GM12872 (cell line): ENCODE measurements at regions not wholly inside any gene's neighbourhood (a gene's known extent, or its start where the extent isn't known, plus 50 kb on each side); places are given as distances from the start of the nearest gene placed in this dataset.

Source experiments
- CTCF ChIP-seq: IDR thresholded peaks from 3 replicates; pipeline ENCODE4 v1.5.1; 2011; ENCODE audit warnings: low read depth, mild to moderate bottlenecking, low read length, moderate library complexity; ENCODE audit not compliant: insufficient read depth

GRCh38 chr4:38385093-38386004, 278.6 kb upstream of the KLF3 start:
- TF ChIP-seq CTCF: no peak

DNA sequence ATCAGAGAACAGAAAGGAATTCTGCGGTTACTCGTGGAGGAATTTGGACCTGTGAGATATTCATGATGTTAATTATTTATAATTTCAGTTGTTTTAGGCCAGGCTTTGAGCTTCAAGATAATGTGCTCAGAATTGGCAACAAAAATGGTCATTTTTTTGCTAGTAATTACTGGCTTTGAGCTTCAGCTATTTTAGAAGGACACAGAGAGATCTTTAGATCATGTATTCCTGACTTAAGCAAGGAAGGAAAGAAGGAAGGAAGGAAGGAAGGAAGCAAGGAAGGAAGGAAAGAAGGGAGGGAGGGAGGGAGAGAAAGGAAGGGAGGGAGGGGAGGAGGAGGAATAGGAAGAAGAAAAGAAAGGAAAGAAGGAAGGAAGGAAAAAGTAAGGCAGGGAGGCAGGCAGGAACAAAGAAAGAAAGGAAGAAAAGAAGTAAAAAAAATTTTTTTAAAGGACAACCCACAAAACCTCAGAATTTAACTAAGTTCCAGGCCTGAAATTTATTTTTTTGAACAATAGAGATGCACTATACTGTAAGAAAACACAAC, 277.9 kb upstream of the KLF3 start:
- no peak for TF ChIP-seq CTCF

DNA sequence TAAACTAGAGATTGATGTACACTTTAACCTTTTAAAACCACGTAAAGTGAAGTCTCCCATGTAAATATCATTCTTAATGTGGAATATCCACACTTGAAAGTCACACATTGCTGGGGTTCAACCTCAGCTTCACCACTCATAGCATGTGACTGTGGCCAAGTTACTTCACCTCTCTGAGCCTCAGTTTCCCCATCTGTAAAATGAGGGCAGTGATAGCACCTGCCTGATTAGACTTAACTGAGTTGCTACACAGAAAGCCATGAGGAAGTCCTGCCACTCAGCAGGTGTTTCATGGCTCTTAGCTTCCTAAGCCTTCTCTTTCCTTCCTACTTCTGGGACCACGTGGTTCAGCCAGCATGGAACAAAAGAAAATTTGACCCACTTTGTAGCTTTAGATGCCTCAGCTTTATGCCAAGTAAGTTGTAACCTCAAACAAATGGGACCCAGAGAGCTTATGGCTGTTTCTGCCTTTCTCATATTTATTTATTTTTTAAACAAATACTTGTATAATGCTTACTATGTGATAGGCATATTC, 277.3 kb upstream of the KLF3 start:
- TF ChIP-seq CTCF: no peak

GRCh38 chr4:38387348-38387747, 276.7 kb upstream of the KLF3 start:
- no peak for TF ChIP-seq CTCF

DNA sequence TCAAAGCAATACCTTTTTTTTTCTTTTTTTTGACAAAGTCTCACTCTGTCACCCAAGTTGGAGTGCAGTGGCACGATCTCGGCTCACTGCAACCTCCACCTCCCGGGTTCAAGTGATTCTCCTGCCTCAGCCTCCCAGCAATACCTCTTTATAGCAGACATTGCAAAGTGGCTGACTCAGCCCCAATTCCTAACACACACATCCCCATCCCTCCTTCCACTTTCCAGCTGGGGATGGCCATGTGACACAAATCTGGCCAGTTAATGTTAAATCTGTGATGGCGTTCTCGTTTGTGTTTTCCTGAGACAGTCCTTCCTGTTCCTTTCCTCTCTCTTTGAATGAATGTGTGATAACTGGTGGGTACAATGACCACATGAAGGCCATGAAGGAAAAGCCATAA, 276.2 kb upstream of the KLF3 start:
- no peak for TF ChIP-seq CTCF

GRCh38 chr4:38390969-38391545, 272.9 kb upstream of the KLF3 start:
- TF ChIP-seq CTCF: no peak

- TF ChIP-seq CTCF: no peak
Observed at GRCh38 chr4:38392223-38392855, 271.7 kb upstream of the KLF3 start.
